ENCODE measurements at regions not wholly inside any gene's neighbourhood (a gene's known extent, or its start where the extent isn't known, plus 50 kb on each side); places are given as distances from the start of the nearest gene placed in this dataset.

DNA sequence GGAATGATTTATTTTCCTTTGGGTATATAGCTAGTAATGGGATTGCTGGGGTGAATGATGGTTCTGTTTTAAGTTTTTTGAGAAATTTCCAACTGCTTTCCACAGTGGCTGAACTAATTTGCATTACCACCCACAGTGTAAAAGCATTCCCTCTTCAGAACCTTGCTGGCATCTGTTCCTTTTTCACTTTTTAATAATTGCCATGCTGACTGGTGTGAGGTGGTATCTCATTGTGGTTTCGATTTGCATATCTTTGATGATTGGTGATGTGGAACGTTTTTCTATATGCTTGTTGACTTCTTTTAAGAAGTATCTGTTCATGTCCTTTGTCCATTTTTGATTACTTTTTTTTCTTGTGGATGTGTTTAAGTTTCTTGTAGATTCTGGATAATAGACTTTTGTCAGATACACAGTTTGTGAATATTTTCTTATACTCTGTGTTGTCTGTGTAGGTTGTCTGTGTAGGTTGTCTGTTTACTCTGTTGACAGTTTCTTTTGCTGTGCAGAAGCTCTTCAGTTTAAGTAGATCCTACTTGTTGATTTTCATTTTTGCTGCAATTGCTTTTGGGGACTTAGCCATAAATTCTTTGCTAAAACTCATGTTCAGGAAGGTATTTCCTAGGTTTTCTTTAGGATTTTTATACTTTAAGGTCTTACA, 291.8 kb upstream of the DDI1 start:
- TF ChIP-seq CTCF (IDR thresholded peaks at IDR 0.05) (no peak), POLR2A (IDR thresholded peaks at IDR 0.05) (no peak)

All from lower leg skin (tissue), 3 donors.